ENCODE measurements at regions not wholly inside any gene's neighbourhood (a gene's known extent, or its start where the extent isn't known, plus 50 kb on each side); places are given as distances from the start of the nearest gene placed in this dataset.

DNA sequence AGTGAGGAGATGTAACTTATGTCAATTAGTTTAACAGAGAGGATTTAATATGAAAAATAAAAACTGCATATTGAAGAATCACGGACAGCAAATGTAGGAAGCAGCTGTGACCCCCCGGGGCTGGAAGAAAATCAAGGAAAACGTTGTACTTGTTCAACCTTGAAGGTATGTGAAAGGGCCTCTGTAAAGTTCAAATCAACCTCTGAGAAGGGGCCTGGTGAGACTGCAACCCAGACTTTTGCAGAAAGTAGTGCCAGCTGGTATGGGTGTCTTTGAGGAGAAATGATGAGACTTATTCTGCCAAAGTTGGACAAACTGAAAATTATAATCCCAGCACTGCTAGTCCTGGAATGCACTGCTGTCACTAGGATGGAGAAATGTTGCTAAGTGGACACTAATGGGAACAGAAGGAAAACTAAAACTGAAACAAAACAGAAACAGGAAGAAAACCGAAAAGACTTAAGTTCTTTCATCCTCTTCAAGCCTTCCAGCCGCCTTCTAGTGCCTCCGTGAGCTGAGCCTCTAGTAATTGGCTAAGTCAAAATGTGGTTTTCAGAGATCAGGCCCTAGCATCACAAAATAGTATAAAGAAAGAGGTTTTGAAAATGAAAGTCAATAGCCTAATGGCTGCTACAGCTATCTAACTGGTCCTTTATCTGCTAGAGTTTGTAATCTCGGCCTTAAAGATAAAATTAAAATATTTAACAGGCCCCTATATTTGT lies 253.7 kb upstream of the SORCS1 start:
- no peak for TF ChIP-seq EZH2 (IDR thresholded peaks at IDR 0.05)
- Histone ChIP-seq H3K4me2 (ENCODE audit: low read length) (no peak overlapping the region), H3K9ac (ENCODE audit: low read length) (no peak overlapping the region), H3K4me1 (ENCODE audit: control insufficient read depth in 1 of 2, insufficient read depth in 2 of 2, low read length in 2 of 2) (no peaks in the 10 kb centered on the region), H3K4me3 (replicated peaks in 1 of 2; ENCODE audit: low read depth in 1 of 2, low read length in 2 of 2) (no peak overlapping the region), H3K36me3 (ENCODE audit: control insufficient read depth in 1 of 2, insufficient read depth in 2 of 2, low read length in 2 of 2) (no peaks in the 10 kb centered on the region), H3K9me2 (ENCODE audit: insufficient read depth) (no peaks in the 10 kb centered on the region), H3K27ac (ENCODE audit: low read depth, low read length) (no peak overlapping the region), H2AFZ (ENCODE audit: low read depth, low read length, poor library complexity, severe bottlenecking) (no peak overlapping the region), H3K27me3 (ENCODE audit: insufficient read depth, low read length) (no peaks in the 10 kb centered on the region), H4K20me1 (ENCODE audit: insufficient read depth) (no peaks in the 10 kb centered on the region), H3K9me3 (ENCODE audit: control insufficient read depth in 1 of 2, insufficient read depth in 1 of 2, low read depth in 1 of 2, low read length in 2 of 2) (peaks cover 43 to 50% of the 10 kb centered on the region in 2 experiments), H3K79me2 (ENCODE audit: insufficient read depth, low read length) (no peaks in the 10 kb centered on the region)
- intact Hi-C loops (cut with micrococcal nuclease) = no loop called here
- CTCF ChIA-PET = no interaction called here
- DNase-seq (ENCODE audit: low read depth, low spot score) = no peak
- no TSS peak for BruUV-seq (replicated peaks)
- RAD21 ChIA-PET (ENCODE audit: low non-redundant PET in 1 of 2, low total read pairs in 2 of 2, uncharacterized antibody in 2 of 2, unreplicated experiment in 2 of 2) = no interaction called here
- ATAC-seq = no peak
- POLR2A ChIA-PET = no interaction called here

DNA sequence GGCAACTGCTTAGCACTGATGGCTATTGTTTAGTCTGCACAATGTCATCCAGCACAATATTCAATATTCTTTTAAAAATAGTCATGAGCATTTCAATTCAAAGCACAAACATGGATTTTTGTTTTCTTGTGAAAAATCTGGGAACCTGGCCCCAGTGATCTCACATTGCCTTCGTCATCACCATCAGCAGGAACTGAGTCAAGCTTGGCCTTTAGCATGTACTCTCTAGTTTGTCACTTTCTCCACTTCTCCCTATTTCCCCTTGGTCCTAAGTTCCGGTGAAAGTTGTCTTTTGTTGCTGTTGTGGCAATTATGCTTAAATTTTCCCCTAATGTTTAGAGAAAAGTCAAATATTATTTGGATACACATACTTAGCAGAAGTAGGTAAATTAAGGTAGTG lies 252.9 kb upstream of the SORCS1 start:
- Histone ChIP-seq H3K9me2 (ENCODE audit: insufficient read depth) (no peaks in the 10 kb centered on the region), H3K4me3 (replicated peaks in 1 of 2; ENCODE audit: low read depth in 1 of 2, low read length in 2 of 2) (no peak overlapping the region), H3K27me3 (ENCODE audit: insufficient read depth, low read length) (no peaks in the 10 kb centered on the region), H4K20me1 (ENCODE audit: insufficient read depth) (no peaks in the 10 kb centered on the region), H3K4me1 (ENCODE audit: control insufficient read depth in 1 of 2, insufficient read depth in 2 of 2, low read length in 2 of 2) (no peaks in the 10 kb centered on the region), H3K9ac (ENCODE audit: low read length) (no peak overlapping the region), H3K9me3 (ENCODE audit: control insufficient read depth in 1 of 2, insufficient read depth in 1 of 2, low read depth in 1 of 2, low read length in 2 of 2) (peaks cover 49 to 52% of the 10 kb centered on the region in 2 experiments), H3K27ac (ENCODE audit: low read depth, low read length) (no peak overlapping the region), H3K36me3 (ENCODE audit: control insufficient read depth in 1 of 2, insufficient read depth in 2 of 2, low read length in 2 of 2) (no peaks in the 10 kb centered on the region), H2AFZ (ENCODE audit: low read depth, low read length, poor library complexity, severe bottlenecking) (no peak overlapping the region), H3K4me2 (ENCODE audit: low read length) (no peak overlapping the region), H3K79me2 (ENCODE audit: insufficient read depth, low read length) (no peaks in the 10 kb centered on the region)
- no peak for ATAC-seq
- DNase-seq (ENCODE audit: low read depth, low spot score) = no peak
- ChIA-PET RAD21 (ENCODE audit: low non-redundant PET in 1 of 2, low total read pairs in 2 of 2, uncharacterized antibody in 2 of 2, unreplicated experiment in 2 of 2) (no interaction called here), POLR2A (no interaction called here), CTCF (no interaction called here)
- TF ChIP-seq SP1 (IDR thresholded peaks at IDR 0.05; ENCODE audit: low read depth) = no peak
- TF ChIP-seq ZNF274 (IDR thresholded peaks at IDR 0.05; ENCODE audit: low read depth, low read length) = no peak
- no peak for TF ChIP-seq CBX3 (IDR thresholded peaks at IDR 0.05; ENCODE audit: low read depth)
- no peak for TF ChIP-seq EGR1 (IDR thresholded peaks at IDR 0.05; ENCODE audit: low read depth)
- TF ChIP-seq ZFX (IDR thresholded peaks at IDR 0.05) = no peak
- TF ChIP-seq EZH2 (IDR thresholded peaks at IDR 0.05) = no peak
- no peak for TF ChIP-seq TCF7L2 (IDR thresholded peaks at IDR 0.05; ENCODE audit: borderline replicate concordance, extremely low read depth, insufficient read depth, insufficient read length)
- TF ChIP-seq, protein P1, sequence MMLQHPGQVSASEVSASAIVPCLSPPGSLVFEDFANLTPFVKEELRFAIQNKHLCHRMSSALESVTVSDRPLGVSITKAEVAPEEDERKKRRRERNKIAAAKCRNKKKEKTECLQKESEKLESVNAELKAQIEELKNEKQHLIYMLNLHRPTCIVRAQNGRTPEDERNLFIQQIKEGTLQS (IDR thresholded peaks at IDR 0.05) = no peak
- TF ChIP-seq SIN3A (IDR thresholded peaks at IDR 0.05; ENCODE audit: low read depth) = no peak
- TF ChIP-seq EZH2phosphoT487 (IDR thresholded peaks at IDR 0.05; ENCODE audit: borderline replicate concordance) = no peak
- no peak for TF ChIP-seq POLR2AphosphoS5 (IDR thresholded peaks at IDR 0.05; ENCODE audit: low read depth, low read length)
- no peak for TF ChIP-seq YY1 (IDR thresholded peaks at IDR 0.05; ENCODE audit: extremely low read depth, insufficient replicate concordance, low read depth, low read length)
- TF ChIP-seq, protein P2, sequence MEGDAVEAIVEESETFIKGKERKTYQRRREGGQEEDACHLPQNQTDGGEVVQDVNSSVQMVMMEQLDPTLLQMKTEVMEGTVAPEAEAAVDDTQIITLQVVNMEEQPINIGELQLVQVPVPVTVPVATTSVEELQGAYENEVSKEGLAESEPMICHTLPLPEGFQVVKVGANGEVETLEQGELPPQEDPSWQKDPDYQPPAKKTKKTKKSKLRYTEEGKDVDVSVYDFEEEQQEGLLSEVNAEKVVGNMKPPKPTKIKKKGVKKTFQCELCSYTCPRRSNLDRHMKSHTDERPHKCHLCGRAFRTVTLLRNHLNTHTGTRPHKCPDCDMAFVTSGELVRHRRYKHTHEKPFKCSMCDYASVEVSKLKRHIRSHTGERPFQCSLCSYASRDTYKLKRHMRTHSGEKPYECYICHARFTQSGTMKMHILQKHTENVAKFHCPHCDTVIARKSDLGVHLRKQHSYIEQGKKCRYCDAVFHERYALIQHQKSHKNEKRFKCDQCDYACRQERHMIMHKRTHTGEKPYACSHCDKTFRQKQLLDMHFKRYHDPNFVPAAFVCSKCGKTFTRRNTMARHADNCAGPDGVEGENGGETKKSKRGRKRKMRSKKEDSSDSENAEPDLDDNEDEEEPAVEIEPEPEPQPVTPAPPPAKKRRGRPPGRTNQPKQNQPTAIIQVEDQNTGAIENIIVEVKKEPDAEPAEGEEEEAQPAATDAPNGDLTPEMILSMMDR (IDR thresholded peaks at IDR 0.05 in 2 of 3, conservative IDR thresholded peaks at IDR 0.05 in 1 of 3; ENCODE audit: borderline replicate concordance in 1 of 3, insufficient read depth in 1 of 3, low read depth in 2 of 3, low read length in 2 of 3) = no peak
- TF ChIP-seq, protein P3, sequence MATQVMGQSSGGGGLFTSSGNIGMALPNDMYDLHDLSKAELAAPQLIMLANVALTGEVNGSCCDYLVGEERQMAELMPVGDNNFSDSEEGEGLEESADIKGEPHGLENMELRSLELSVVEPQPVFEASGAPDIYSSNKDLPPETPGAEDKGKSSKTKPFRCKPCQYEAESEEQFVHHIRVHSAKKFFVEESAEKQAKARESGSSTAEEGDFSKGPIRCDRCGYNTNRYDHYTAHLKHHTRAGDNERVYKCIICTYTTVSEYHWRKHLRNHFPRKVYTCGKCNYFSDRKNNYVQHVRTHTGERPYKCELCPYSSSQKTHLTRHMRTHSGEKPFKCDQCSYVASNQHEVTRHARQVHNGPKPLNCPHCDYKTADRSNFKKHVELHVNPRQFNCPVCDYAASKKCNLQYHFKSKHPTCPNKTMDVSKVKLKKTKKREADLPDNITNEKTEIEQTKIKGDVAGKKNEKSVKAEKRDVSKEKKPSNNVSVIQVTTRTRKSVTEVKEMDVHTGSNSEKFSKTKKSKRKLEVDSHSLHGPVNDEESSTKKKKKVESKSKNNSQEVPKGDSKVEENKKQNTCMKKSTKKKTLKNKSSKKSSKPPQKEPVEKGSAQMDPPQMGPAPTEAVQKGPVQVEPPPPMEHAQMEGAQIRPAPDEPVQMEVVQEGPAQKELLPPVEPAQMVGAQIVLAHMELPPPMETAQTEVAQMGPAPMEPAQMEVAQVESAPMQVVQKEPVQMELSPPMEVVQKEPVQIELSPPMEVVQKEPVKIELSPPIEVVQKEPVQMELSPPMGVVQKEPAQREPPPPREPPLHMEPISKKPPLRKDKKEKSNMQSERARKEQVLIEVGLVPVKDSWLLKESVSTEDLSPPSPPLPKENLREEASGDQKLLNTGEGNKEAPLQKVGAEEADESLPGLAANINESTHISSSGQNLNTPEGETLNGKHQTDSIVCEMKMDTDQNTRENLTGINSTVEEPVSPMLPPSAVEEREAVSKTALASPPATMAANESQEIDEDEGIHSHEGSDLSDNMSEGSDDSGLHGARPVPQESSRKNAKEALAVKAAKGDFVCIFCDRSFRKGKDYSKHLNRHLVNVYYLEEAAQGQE (IDR thresholded peaks at IDR 0.05; ENCODE audit: low read depth) = no peak
- BruUV-seq (replicated peaks) = no TSS peak
- intact Hi-C loops (cut with micrococcal nuclease) = no loop called here

Measured in HCT116 (cell line).